C4-2B (cell line): ENCODE measurements at regions not wholly inside any gene's neighbourhood (a gene's known extent, or its start where the extent isn't known, plus 50 kb on each side); places are given as distances from the start of the nearest gene placed in this dataset.

Experiments used
- ZFX ChIP-seq: fragments of 450-650 bp; IDR thresholded peaks from 2 replicates; pipeline ENCODE4 v1.6.1; 2017
- TF ChIP-seq, protein P1 (sequence below): fragments of 450-650 bp; conservative IDR thresholded peaks from 2 replicates; pipeline ENCODE4 v1.5.1; 2017; ENCODE audit warnings: mild to moderate bottlenecking

DNA sequence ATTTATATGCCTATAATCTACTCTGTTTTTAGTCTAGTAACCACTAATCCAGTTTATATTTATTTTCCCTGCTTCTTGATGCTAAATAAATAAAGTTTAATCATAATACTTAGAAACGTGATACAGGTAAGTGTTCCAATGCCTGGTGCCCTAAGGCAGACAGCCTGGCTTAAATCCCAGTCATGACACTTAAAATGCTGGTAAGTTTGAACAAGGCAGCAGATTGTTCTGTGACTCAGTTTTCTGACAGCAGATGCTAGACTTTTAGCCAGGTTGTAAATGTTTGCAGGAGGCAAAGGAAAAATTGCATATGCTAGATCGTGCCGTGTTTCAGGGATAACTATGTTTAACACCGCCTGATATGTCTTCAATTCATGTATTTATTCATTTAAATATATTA lies 2661.6 kb downstream of the PCDH7 start:
- TF ChIP-seq, protein P1, sequence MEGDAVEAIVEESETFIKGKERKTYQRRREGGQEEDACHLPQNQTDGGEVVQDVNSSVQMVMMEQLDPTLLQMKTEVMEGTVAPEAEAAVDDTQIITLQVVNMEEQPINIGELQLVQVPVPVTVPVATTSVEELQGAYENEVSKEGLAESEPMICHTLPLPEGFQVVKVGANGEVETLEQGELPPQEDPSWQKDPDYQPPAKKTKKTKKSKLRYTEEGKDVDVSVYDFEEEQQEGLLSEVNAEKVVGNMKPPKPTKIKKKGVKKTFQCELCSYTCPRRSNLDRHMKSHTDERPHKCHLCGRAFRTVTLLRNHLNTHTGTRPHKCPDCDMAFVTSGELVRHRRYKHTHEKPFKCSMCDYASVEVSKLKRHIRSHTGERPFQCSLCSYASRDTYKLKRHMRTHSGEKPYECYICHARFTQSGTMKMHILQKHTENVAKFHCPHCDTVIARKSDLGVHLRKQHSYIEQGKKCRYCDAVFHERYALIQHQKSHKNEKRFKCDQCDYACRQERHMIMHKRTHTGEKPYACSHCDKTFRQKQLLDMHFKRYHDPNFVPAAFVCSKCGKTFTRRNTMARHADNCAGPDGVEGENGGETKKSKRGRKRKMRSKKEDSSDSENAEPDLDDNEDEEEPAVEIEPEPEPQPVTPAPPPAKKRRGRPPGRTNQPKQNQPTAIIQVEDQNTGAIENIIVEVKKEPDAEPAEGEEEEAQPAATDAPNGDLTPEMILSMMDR = no peak
- no peak for TF ChIP-seq ZFX
